Embryonic facial prominence (tissue), 1 donor: ENCODE measurements at regions not wholly inside any gene's neighbourhood (a gene's known extent, or its start where the extent isn't known, plus 50 kb on each side); places are given as distances from the start of the nearest gene placed in this dataset.

Source experiments
- DNase-seq: peaks from one replicate; pipeline ENCODE4 v3.0.0-alpha.2; 2016; ENCODE audit errors: extremely low spot score

GRCh38 chr12:94062194-94062593, 86.2 kb upstream of the PLXNC1 start:
- no peak for DNase-seq

GRCh38 chr12:94062796-94063635, 85.4 kb upstream of the PLXNC1 start:
- no peak for DNase-seq

GRCh38 chr12:94070520-94070919, 77.9 kb upstream of the PLXNC1 start:
- DNase-seq, result no peak

- DNase-seq, result no peak
These were observed 77.1 kb upstream of the PLXNC1 start for GRCh38 chr12:94071258-94071657.

GRCh38 chr12:94073441-94074051, 74.8 kb upstream of the PLXNC1 start:
- DNase-seq, result no peak

- DNase-seq, result no peak
These were observed 74.0 kb upstream of the PLXNC1 start for GRCh38 chr12:94074216-94074979.

GRCh38 chr12:94074980-94075629, 73.3 kb upstream of the PLXNC1 start:
- DNase-seq, result no peak

GRCh38 chr12:94077209-94077608, 71.2 kb upstream of the PLXNC1 start:
- DNase-seq, result no peak

- no peak for DNase-seq
These were observed 70.1 kb upstream of the PLXNC1 start for GRCh38 chr12:94078138-94078723.

GRCh38 chr12:94078736-94079509, 69.5 kb upstream of the PLXNC1 start:
- no peak for DNase-seq

- DNase-seq, result no peak
These were observed 68.6 kb upstream of the PLXNC1 start for GRCh38 chr12:94079566-94080340.

- no peak for DNase-seq
These were observed 67.9 kb upstream of the PLXNC1 start for GRCh38 chr12:94080341-94081009.

GRCh38 chr12:94082690-94083089, 65.7 kb upstream of the PLXNC1 start:
- no peak for DNase-seq

GRCh38 chr12:94089891-94090290, 58.5 kb upstream of the PLXNC1 start:
- no peak for DNase-seq

- DNase-seq, result no peak
These were observed 56.8 kb upstream of the PLXNC1 start for GRCh38 chr12:94091624-94092023.

- DNase-seq, result no peak
These were observed 55.7 kb upstream of the PLXNC1 start for GRCh38 chr12:94092516-94093241.

- DNase-seq, result no peak
These were observed 53.7 kb upstream of the PLXNC1 start for GRCh38 chr12:94094700-94095099.

GRCh38 chr12:94095618-94096017, 52.8 kb upstream of the PLXNC1 start:
- DNase-seq, result no peak

- no peak for DNase-seq
These were observed 49.9 kb upstream of the PLXNC1 start for GRCh38 chr12:94098466-94098865.
